ENCODE measurements at regions not wholly inside any gene's neighbourhood (a gene's known extent, or its start where the extent isn't known, plus 50 kb on each side); places are given as distances from the start of the nearest gene placed in this dataset.
"Not testable (repeated sequence)": the region's sequence is repeated elsewhere in the genome, so short reads cannot be mapped to it uniquely, and the experiment has no call there.

GRCh38 chr5:9820691-9821449 is 190.7 kb upstream of the TAS2R1 start:
- DNase-seq (ENCODE audit: low spot score) = no peak
- ChIA-PET CTCF (no interaction called here), POLR2A (ENCODE audit: low non-redundant PET) (no interaction called here)

GRCh38 chr5:9818340-9818845 is 188.2 kb upstream of the TAS2R1 start:
- DNase-seq (ENCODE audit: low spot score) = no peak
- ChIA-PET CTCF (no interaction called here), POLR2A (ENCODE audit: low non-redundant PET) (no interaction called here)
- no peak overlapping the region for H3K27ac ChIP-seq
- TF ChIP-seq CTCF (conservative IDR thresholded peaks at IDR 0.05; ENCODE audit: low read depth) = no peak

More at GRCh38 chr5:9820691-9821449, 190.7 kb upstream of the TAS2R1 start:
- TF ChIP-seq CTCF (conservative IDR thresholded peaks at IDR 0.05; ENCODE audit: low read depth) = no peak
- no peak overlapping the region for H3K27ac ChIP-seq

GRCh38 chr5:9817819-9818218 is 187.7 kb upstream of the TAS2R1 start:
- H3K27ac ChIP-seq = no peak overlapping the region
- DNase-seq (ENCODE audit: low spot score) = no peak
- no peak for TF ChIP-seq CTCF (conservative IDR thresholded peaks at IDR 0.05; ENCODE audit: low read depth)
- CTCF ChIA-PET = no interaction called here
- POLR2A ChIA-PET (ENCODE audit: low non-redundant PET) = no interaction called here

GRCh38 chr5:9815051-9815450 is 184.9 kb upstream of the TAS2R1 start:
- ChIA-PET CTCF (no interaction called here), POLR2A (ENCODE audit: low non-redundant PET) (no interaction called here)
- H3K27ac ChIP-seq = no peak overlapping the region
- no peak for TF ChIP-seq CTCF (conservative IDR thresholded peaks at IDR 0.05; ENCODE audit: low read depth)
- DNase-seq (ENCODE audit: low spot score) = no peak

- CTCF ChIA-PET = no interaction called here
- no peak for TF ChIP-seq CTCF (conservative IDR thresholded peaks at IDR 0.05; ENCODE audit: low read depth)
- H3K27ac ChIP-seq = no peak overlapping the region
These were observed 183.2 kb upstream of the TAS2R1 start for GRCh38 chr5:9813305-9813704.

GRCh38 chr5:9807366-9807765 is 177.2 kb upstream of the TAS2R1 start:
- CTCF ChIA-PET; POLR2A ChIA-PET (ENCODE audit: low non-redundant PET); DNase-seq (ENCODE audit: low spot score); H3K27ac ChIP-seq: not testable (repeated sequence)

More at GRCh38 chr5:9813305-9813704, 183.2 kb upstream of the TAS2R1 start:
- DNase-seq (ENCODE audit: low spot score) = no peak
- POLR2A ChIA-PET (ENCODE audit: low non-redundant PET) = no interaction called here

- H3K27ac ChIP-seq = no peak overlapping the region
- ChIA-PET POLR2A (ENCODE audit: low non-redundant PET) (no interaction called here), CTCF (no interaction called here)
- DNase-seq (ENCODE audit: low spot score) = no peak
- TF ChIP-seq CTCF (conservative IDR thresholded peaks at IDR 0.05; ENCODE audit: low read depth) = no peak
These were observed 171.8 kb upstream of the TAS2R1 start for GRCh38 chr5:9801908-9802307.

All from RWPE1 (cell line).